MCF 10A (cell line): ENCODE measurements at regions not wholly inside any gene's neighbourhood (a gene's known extent, or its start where the extent isn't known, plus 50 kb on each side); places are given as distances from the start of the nearest gene placed in this dataset.

Experiments
- BruUV-seq: library from RNA; stranded (reverse); fragments of 400-500 nt; replicated peaks from 2 replicates; lab custom pipeline; 2021; lab: Mats Ljungman, UMichigan
- CTCF ChIA-PET: fragments of 300-600 bp; sonication (Branson Sonifier 250); formaldehyde crosslinking; extraction: SDS; loops from one replicate; lab custom pipeline; 2021; ENCODE audit warnings: antibody characterized with exemption, inconsistent platforms; lab: Yijun Ruan, JAX
- POLR2A ChIA-PET: fragments of 300-600, 350-650 bp; sonication (Branson Sonifier 250); formaldehyde crosslinking; extraction: SDS; loops from one replicate; lab custom pipeline; 2020; ENCODE audit warnings: antibody characterized with exemption, inconsistent platforms; lab: Yijun Ruan, JAX
- DNase-seq: peaks from one replicate; pipeline ENCODE4 v3.0.0-alpha.2; 2018; ENCODE audit not compliant: unreplicated experiment
- H3K27ac Mint-ChIP-seq: one replicate; pipeline ENCODE4 v1.8.0; 2022; ENCODE audit warnings: mild to moderate bottlenecking, low read depth, mixed read lengths; ENCODE audit not compliant: unreplicated experiment
- H3K27me3 Mint-ChIP-seq: one replicate; pipeline ENCODE4 v1.8.0; 2022; ENCODE audit warnings: mixed read lengths; ENCODE audit not compliant: insufficient read depth, unreplicated experiment
- H3K36me3 Mint-ChIP-seq: one replicate; pipeline ENCODE4 v1.8.0; 2022; ENCODE audit warnings: mild to moderate bottlenecking, moderate library complexity, mixed read lengths; ENCODE audit not compliant: insufficient read depth, unreplicated experiment
- H3K4me1 Mint-ChIP-seq: one replicate; pipeline ENCODE4 v1.8.0; 2022; ENCODE audit warnings: mixed read lengths; ENCODE audit not compliant: insufficient read depth, unreplicated experiment
- H3K4me3 Mint-ChIP-seq: one replicate; pipeline ENCODE4 v1.8.0; 2022; ENCODE audit warnings: mild to moderate bottlenecking, moderate library complexity, mixed read lengths; ENCODE audit not compliant: unreplicated experiment
- H3K9me3 Mint-ChIP-seq: one replicate; pipeline ENCODE4 v1.8.0; 2022; ENCODE audit warnings: mixed read lengths; ENCODE audit not compliant: unreplicated experiment
- CTCF ChIP-seq: fragments of 200-600 bp; IDR thresholded peaks from one replicate; pipeline ENCODE4 v1.8.0; 2022; ENCODE audit warnings: antibody characterized with exemption, mild to moderate bottlenecking; ENCODE audit not compliant: unreplicated experiment
- intact Hi-C: fragments of 100-400 bp; cut with micrococcal nuclease; formaldehyde crosslinking; loops from 2 replicates; pipeline ENCODE4 v1.14.1; 2022

- no peak overlapping the region for H3K4me3 Mint-ChIP-seq
- TF ChIP-seq CTCF, result no peak
- no peak for DNase-seq
- H3K36me3 Mint-ChIP-seq, result no peaks in the 10 kb centered on the region
- BruUV-seq, result no TSS peak
- CTCF ChIA-PET, result interaction anchor here (0.5 to 1.0 kb wide), 2 partner anchors 17 to 768 kb away, joined by 3 read pairs; no protein-coding TSS in a partner anchor
- intact Hi-C loops, result no loop called here
- H3K27me3 Mint-ChIP-seq, result no peaks in the 10 kb centered on the region
- no peaks in the 10 kb centered on the region for H3K4me1 Mint-ChIP-seq
- POLR2A ChIA-PET, result no interaction called here
- no peaks in the 10 kb centered on the region for H3K9me3 Mint-ChIP-seq
- H3K27ac Mint-ChIP-seq, result no peak overlapping the region
These were observed 913.4 kb upstream of the ACO1 start for GRCh38 chr9:31471010-31471409.

GRCh38 chr9:31486630-31487029 lies 897.8 kb upstream of the ACO1 start:
- Mint-ChIP-seq H3K27ac (no peak overlapping the region), H3K4me1 (no peaks in the 10 kb centered on the region), H3K36me3 (no peaks in the 10 kb centered on the region), H3K9me3 (no peaks in the 10 kb centered on the region), H3K27me3 (no peaks in the 10 kb centered on the region), H3K4me3 (no peak overlapping the region)
- ChIA-PET POLR2A (no interaction called here), CTCF (no interaction called here)
- no peak for TF ChIP-seq CTCF
- no TSS peak for BruUV-seq
- intact Hi-C loops, result no loop called here
- no peak for DNase-seq

GRCh38 chr9:31490551-31491106 lies 893.8 kb upstream of the ACO1 start:
- ChIA-PET POLR2A (interaction anchor here (0.7 to 1.2 kb wide), 2 partner anchors 13 to 140 kb away, joined by 3 read pairs; no protein-coding TSS in a partner anchor), CTCF (no interaction called here)
- no peaks in the 10 kb centered on the region for H3K36me3 Mint-ChIP-seq
- H3K27me3 Mint-ChIP-seq, result no peaks in the 10 kb centered on the region
- BruUV-seq, result no TSS peak
- no peaks in the 10 kb centered on the region for H3K9me3 Mint-ChIP-seq
- H3K4me1 Mint-ChIP-seq, result no peaks in the 10 kb centered on the region
- DNase-seq, result no peak
- intact Hi-C loops, result no loop called here
- no peak overlapping the region for H3K27ac Mint-ChIP-seq
- no peak overlapping the region for H3K4me3 Mint-ChIP-seq
- TF ChIP-seq CTCF, result no peak

- Mint-ChIP-seq H3K9me3 (no peaks in the 10 kb centered on the region), H3K27ac (no peak overlapping the region), H3K4me1 (no peaks in the 10 kb centered on the region), H3K27me3 (no peaks in the 10 kb centered on the region), H3K4me3 (no peak overlapping the region), H3K36me3 (no peaks in the 10 kb centered on the region)
- BruUV-seq, result no TSS peak
- intact Hi-C loops, result no loop called here
- CTCF ChIA-PET, result interaction anchor here (0.8 kb wide), 1 partner anchor 74 kb away, joined by 3 read pairs; no protein-coding TSS in a partner anchor
- DNase-seq, result no peak
- TF ChIP-seq CTCF, result no peak
- POLR2A ChIA-PET, result interaction anchor here (1.2 kb wide), 1 partner anchor 11 kb away, joined by 3 read pairs; no protein-coding TSS in a partner anchor
These were observed 892.2 kb upstream of the ACO1 start for GRCh38 chr9:31492229-31492628.
